Astrocyte of the cerebellum (primary cell): ENCODE measurements at regions not wholly inside any gene's neighbourhood (a gene's known extent, or its start where the extent isn't known, plus 50 kb on each side); places are given as distances from the start of the nearest gene placed in this dataset.

Source experiments
- DNase-seq: peaks from one replicate; pipeline ENCODE4 v3.0.0-alpha.2; 2011; ENCODE audit warnings: low read depth
- H3K4me3 ChIP-seq: 2 replicates; pipeline ENCODE4 v1.5.1; 2011; ENCODE audit warnings: mild to moderate bottlenecking, low read depth, low read length, moderate library complexity
- in situ Hi-C: cut with HindIII; loops from 2 replicates; pipeline ENCODE4 v1.10.0; 2017; ENCODE audit warnings: low sequenced_read_pairs
- TF ChIP-seq, protein P1 (sequence below): IDR thresholded peaks from 2 replicates; pipeline ENCODE4 v1.5.1; 2012; ENCODE audit warnings: low read length, low read depth, moderate library complexity, mild to moderate bottlenecking; ENCODE audit errors: missing control alignments

DNA sequence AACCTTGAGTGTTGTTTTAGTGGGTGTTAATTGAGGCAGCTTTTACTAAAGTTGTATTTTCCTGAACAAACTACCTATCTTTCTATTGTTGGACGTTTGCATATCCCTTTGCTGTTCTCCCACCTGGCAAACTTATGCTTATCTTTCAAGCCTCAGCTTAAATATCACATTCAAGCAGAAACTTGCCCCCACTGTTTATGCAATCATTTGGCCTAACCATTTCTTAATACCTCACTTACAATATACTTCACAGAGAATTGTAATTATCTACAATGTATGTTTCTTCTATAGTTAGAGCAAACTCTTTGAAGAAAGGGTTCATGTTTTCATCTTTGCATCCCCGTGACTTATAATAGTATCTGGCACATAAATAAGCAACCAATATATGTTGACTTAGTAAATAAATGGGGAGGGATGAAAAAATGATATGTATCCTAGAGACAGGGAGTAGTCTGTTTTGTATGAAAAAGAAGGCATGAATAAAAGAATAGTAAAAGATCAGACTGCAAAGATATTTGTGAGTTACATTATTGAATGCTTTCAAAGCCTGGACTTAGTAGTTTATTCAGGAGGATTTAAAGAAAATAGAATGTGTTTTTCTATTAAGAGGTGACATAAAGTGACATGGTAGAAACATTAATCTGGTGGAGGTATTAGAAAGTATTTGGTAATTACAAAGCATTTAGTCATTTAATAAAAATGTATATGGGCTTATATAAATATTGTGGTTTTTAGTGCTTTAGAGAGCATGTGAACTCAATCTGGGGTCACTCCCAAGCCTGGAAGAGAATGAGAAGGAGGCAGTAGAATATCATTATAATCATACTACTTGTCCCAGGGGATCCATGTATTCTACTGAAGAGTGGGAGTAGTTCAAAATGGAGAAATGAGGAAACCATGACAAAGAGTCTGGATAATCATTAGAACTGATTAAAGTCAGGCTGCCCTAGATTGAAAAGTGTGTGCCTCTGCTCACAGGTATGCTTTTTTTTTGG lies 60.0 kb upstream of the DCBLD2 start:
- in situ Hi-C loops = no loop called here
- DNase-seq = peak; percentile 76
- H3K4me3 ChIP-seq = no peak overlapping the region
- TF ChIP-seq, protein P1, sequence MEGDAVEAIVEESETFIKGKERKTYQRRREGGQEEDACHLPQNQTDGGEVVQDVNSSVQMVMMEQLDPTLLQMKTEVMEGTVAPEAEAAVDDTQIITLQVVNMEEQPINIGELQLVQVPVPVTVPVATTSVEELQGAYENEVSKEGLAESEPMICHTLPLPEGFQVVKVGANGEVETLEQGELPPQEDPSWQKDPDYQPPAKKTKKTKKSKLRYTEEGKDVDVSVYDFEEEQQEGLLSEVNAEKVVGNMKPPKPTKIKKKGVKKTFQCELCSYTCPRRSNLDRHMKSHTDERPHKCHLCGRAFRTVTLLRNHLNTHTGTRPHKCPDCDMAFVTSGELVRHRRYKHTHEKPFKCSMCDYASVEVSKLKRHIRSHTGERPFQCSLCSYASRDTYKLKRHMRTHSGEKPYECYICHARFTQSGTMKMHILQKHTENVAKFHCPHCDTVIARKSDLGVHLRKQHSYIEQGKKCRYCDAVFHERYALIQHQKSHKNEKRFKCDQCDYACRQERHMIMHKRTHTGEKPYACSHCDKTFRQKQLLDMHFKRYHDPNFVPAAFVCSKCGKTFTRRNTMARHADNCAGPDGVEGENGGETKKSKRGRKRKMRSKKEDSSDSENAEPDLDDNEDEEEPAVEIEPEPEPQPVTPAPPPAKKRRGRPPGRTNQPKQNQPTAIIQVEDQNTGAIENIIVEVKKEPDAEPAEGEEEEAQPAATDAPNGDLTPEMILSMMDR = no peak

GRCh38 chr3:98957681-98958080 lies 56.2 kb upstream of the DCBLD2 start:
- TF ChIP-seq, protein P1 = no peak
- in situ Hi-C loops = no loop called here
- DNase-seq = no peak
- H3K4me3 ChIP-seq = no peak overlapping the region

DNA sequence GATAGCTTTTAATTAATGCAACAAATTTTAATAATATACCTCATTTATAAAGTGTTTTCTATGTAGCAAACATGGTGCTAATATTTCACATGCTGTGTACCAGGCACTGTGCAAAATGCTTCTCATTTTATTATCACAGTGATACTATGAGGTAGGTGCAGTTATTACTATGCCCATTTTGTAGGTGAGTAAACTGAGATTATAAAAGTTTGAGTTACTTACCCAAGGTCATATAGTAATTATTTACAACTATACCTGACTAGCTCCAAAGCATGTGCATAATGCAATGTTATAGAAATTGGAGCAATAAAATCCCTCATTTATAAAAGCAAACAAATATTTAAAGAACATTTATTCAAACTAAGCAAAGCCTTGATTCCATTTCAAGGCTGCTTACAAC lies 54.5 kb upstream of the DCBLD2 start:
- H3K4me3 ChIP-seq = no peak overlapping the region
- TF ChIP-seq, protein P1 = no peak
- DNase-seq = no peak
- in situ Hi-C loops = no loop called here

DNA sequence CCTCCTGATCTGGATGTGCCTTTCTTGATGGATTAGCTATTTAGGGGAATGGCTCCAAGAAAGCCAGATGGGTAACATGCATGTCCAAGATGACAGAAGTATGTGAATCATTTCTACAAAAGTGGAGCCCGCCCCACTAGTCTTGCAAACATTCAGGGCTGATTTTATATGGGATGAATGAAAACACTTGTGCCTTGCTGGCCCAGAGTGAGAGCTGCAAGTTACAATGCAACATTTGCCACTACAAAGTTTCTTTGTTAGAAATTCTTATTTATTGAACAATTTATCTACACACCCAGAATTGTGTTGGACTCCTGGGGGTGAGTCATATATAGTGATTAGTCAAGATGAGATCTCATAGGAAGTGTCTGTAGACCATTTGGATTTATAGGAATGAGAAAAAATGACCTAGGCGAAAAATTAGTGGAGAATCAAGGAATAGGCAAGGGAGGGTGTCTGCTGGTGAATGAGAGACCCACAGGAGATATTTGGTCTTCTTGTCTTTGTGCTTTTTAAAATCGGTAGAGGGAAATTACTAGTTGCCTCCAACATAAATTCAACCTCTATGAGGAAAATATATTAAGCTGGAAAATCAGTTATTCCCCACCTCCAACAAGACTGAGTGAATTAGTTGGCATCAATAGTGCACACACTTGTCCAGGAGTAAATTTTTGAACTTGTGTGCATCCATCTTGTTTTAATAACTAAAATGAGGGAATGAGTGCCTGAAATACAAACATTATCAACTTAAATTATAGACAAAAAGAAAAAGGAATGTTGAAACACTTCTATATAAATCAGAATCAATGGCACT lies 53.5 kb upstream of the DCBLD2 start:
- H3K4me3 ChIP-seq = no peak overlapping the region
- in situ Hi-C loops = no loop called here
- TF ChIP-seq, protein P1 = no peak
- DNase-seq = no peak

DNA sequence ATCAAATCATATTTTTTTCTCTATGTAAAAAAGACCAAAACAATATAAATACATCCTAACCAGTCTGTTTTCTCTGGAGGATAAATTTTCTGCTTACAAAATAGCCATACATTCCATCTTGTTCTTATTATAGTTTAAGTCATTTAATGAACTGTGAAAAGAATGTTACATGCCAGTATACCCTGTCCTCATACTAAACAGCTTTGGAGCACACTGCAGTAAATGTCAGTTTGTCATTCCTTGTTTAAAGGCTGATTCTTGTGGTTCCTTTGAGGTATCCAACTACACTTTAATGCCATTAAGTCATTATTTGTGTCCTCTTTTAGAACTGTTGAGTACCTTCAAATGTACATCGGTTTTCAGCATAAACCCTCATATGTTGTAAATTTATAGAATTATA lies 52.7 kb upstream of the DCBLD2 start:
- H3K4me3 ChIP-seq = no peak overlapping the region
- in situ Hi-C loops = no loop called here
- TF ChIP-seq, protein P1 = no peak
- DNase-seq = no peak

- no peak overlapping the region for H3K4me3 ChIP-seq
- in situ Hi-C loops = no loop called here
- DNase-seq = no peak
- TF ChIP-seq, protein P1 = no peak
These were observed 50.9 kb upstream of the DCBLD2 start for GRCh38 chr3:98952404-98952803.
